Vagina (tissue), 2 donors: ENCODE measurements at regions not wholly inside any gene's neighbourhood (a gene's known extent, or its start where the extent isn't known, plus 50 kb on each side); places are given as distances from the start of the nearest gene placed in this dataset.

Experiments
- DNase-seq, 2 donors: peaks; one replicate each; pipeline ENCODE4 v3.0.0-alpha.2; 2017; ENCODE audit errors: extremely low spot score in 2 of 2
- H3K27ac ChIP-seq: fragments of 200-600 bp; sonication (generic); one replicate; pipeline ENCODE4 v1.5.1; 2019
- H3K27me3 ChIP-seq: fragments of 200-600 bp; sonication (generic); one replicate; pipeline ENCODE4 v1.5.1; 2019
- H3K36me3 ChIP-seq, 2 donors: fragments of 200-600 bp; sonication (generic); one replicate each; pipeline ENCODE4 v1.5.1; 2017 to 2019
- H3K4me1 ChIP-seq: fragments of 200-600 bp; sonication (generic); one replicate; pipeline ENCODE4 v1.5.1; 2019
- H3K4me3 ChIP-seq, 2 donors: fragments of 200-600 bp; sonication (generic); 1 replicate in 1 of 2; 2 replicates in 1 of 2; pipeline ENCODE4 v1.5.1; 2016 to 2019
- H3K9me3 ChIP-seq: fragments of 200-600 bp; sonication (generic); one replicate; pipeline ENCODE4 v1.5.1; 2019
- CTCF ChIP-seq, 3 experiments: fragments of 450-650 bp in 2 of 3; fragments of 200-600 bp in 1 of 3; sonication (generic) in 1 of 3; IDR thresholded peaks; one replicate each; pipeline ENCODE4 v1.5.1; 2017 to 2019; ENCODE audit warnings: antibody characterized with exemption in 3 of 3, mild to moderate bottlenecking in 2 of 3, moderate library complexity in 2 of 3
- POLR2A ChIP-seq, 2 donors: fragments of 450-650 bp; IDR thresholded peaks; one replicate each; pipeline ENCODE4 v1.6.1; 2017; ENCODE audit warnings: antibody characterized with exemption in 2 of 2, mild to moderate bottlenecking in 2 of 2, moderate library complexity in 2 of 2
- POLR2AphosphoS5 ChIP-seq, 2 donors: sonication (generic); formaldehyde crosslinking; IDR thresholded peaks; one replicate each; pipeline ENCODE4 v1.9.0; 2017; ENCODE audit warnings: antibody characterized with exemption in 2 of 2, mild to moderate bottlenecking in 2 of 2, low read depth in 1 of 2; ENCODE audit not compliant: insufficient read depth in 1 of 2
- intact Hi-C: fragments of 100-400 bp; cut with DNase I; formaldehyde crosslinking; loops from one replicate; pipeline ENCODE4 v1.15.1; 2023

GRCh38 chr13:52925775-52926285 lies 77.4 kb upstream of the PCDH8 start:
- TF ChIP-seq POLR2AphosphoS5 (IDR thresholded peaks at IDR 0.05; ENCODE audit: insufficient read depth in 1 of 2, low read depth in 1 of 2) (peak in 1 of 2 donors; percentile 20), CTCF (IDR thresholded peaks at IDR 0.05) (no peak), POLR2A (IDR thresholded peaks at IDR 0.05) (no peak)
- Histone ChIP-seq H3K27ac (no peak overlapping the region), H3K27me3 (no peaks in the 10 kb centered on the region), H3K36me3 (no peaks in the 10 kb centered on the region), H3K4me3 (no peak overlapping the region), H3K4me1 (peaks cover 26% of the 10 kb centered on the region), H3K9me3 (no peaks in the 10 kb centered on the region)
- DNase-seq, result no peak
- intact Hi-C loops, result no loop called here

- intact Hi-C loops, result no loop called here
- no peak for DNase-seq
- Histone ChIP-seq H3K27me3 (no peaks in the 10 kb centered on the region), H3K4me3 (no peak overlapping the region), H3K9me3 (no peaks in the 10 kb centered on the region), H3K27ac (no peak overlapping the region), H3K4me1 (peaks cover 26% of the 10 kb centered on the region), H3K36me3 (no peaks in the 10 kb centered on the region)
- no peak for TF ChIP-seq POLR2AphosphoS5 (IDR thresholded peaks at IDR 0.05; ENCODE audit: insufficient read depth in 1 of 2, low read depth in 1 of 2)
- TF ChIP-seq POLR2A (IDR thresholded peaks at IDR 0.05), result no peak
- no peak for TF ChIP-seq CTCF (IDR thresholded peaks at IDR 0.05)
These were observed 76.8 kb upstream of the PCDH8 start for GRCh38 chr13:52925251-52925650.

- H3K4me3 ChIP-seq, result no peak overlapping the region
- H3K27me3 ChIP-seq, result no peaks in the 10 kb centered on the region
- DNase-seq, result no peak
- no peaks in the 10 kb centered on the region for H3K36me3 ChIP-seq
- peaks cover 26% of the 10 kb centered on the region for H3K4me1 ChIP-seq
- H3K27ac ChIP-seq, result no peak overlapping the region
- no peaks in the 10 kb centered on the region for H3K9me3 ChIP-seq
- intact Hi-C loops, result no loop called here
- TF ChIP-seq CTCF (IDR thresholded peaks at IDR 0.05) (no peak), POLR2A (IDR thresholded peaks at IDR 0.05) (no peak), POLR2AphosphoS5 (IDR thresholded peaks at IDR 0.05; ENCODE audit: insufficient read depth in 1 of 2, low read depth in 1 of 2) (no peak)
These were observed 76.1 kb upstream of the PCDH8 start for GRCh38 chr13:52924289-52925148.

- H3K4me3 ChIP-seq, result no peak overlapping the region
- H3K27me3 ChIP-seq, result no peaks in the 10 kb centered on the region
- no peak for TF ChIP-seq CTCF (IDR thresholded peaks at IDR 0.05)
- no peak for TF ChIP-seq POLR2AphosphoS5 (IDR thresholded peaks at IDR 0.05; ENCODE audit: insufficient read depth in 1 of 2, low read depth in 1 of 2)
- TF ChIP-seq POLR2A (IDR thresholded peaks at IDR 0.05), result no peak
- intact Hi-C loops, result no loop called here
- H3K9me3 ChIP-seq, result no peaks in the 10 kb centered on the region
- H3K36me3 ChIP-seq, result no peaks in the 10 kb centered on the region
- DNase-seq, result no peak
- H3K27ac ChIP-seq, result no peak overlapping the region
- H3K4me1 ChIP-seq, result peaks cover 26% of the 10 kb centered on the region
These were observed 74.5 kb upstream of the PCDH8 start for GRCh38 chr13:52922961-52923360.

- Histone ChIP-seq H3K27me3 (no peaks in the 10 kb centered on the region), H3K9me3 (no peaks in the 10 kb centered on the region), H3K27ac (no peak overlapping the region), H3K36me3 (no peaks in the 10 kb centered on the region), H3K4me1 (peaks cover 19% of the 10 kb centered on the region), H3K4me3 (no peak overlapping the region)
- no peak for DNase-seq
- intact Hi-C loops, result no loop called here
- no peak for TF ChIP-seq POLR2A (IDR thresholded peaks at IDR 0.05)
These were observed 72.8 kb upstream of the PCDH8 start for GRCh38 chr13:52921194-52921593.
